Thyroid gland (tissue), 4 donors: ENCODE measurements at regions not wholly inside any gene's neighbourhood (a gene's known extent, or its start where the extent isn't known, plus 50 kb on each side); places are given as distances from the start of the nearest gene placed in this dataset.

Source experiments
- DNase-seq, 2 donors: peaks; one replicate each; pipeline ENCODE4 v3.0.0-alpha.2; 2019
- H3K27ac ChIP-seq, 3 donors: fragments of 200-600 bp; sonication (generic); 1 replicate in 2 of 3; 2 replicates in 1 of 3; pipeline ENCODE4 v1.5.1; 2016 to 2019; ENCODE audit warnings: mild to moderate bottlenecking in 1 of 3, moderate library complexity in 1 of 3
- H3K27me3 ChIP-seq: fragments of 200-600 bp; sonication (generic); one replicate; pipeline ENCODE4 v1.5.1; 2019
- H3K36me3 ChIP-seq, 2 donors: fragments of 200-600 bp; sonication (generic); one replicate each; pipeline ENCODE4 v1.5.1; 2016 to 2019
- H3K4me1 ChIP-seq, 2 donors: fragments of 200-600 bp; sonication (generic); one replicate each; pipeline ENCODE4 v1.5.1; 2017 to 2019
- H3K4me3 ChIP-seq, 3 donors: fragments of 200-600 bp; sonication (generic); replicated peaks in 1 of 3; 1 replicate in 2 of 3; 2 replicates in 1 of 3; pipeline ENCODE4 v1.5.1; 2016; ENCODE audit warnings: mild to moderate bottlenecking in 1 of 3
- H3K9me3 ChIP-seq: fragments of 200-600 bp; sonication (generic); one replicate; pipeline ENCODE4 v1.5.1; 2017
- CTCF ChIP-seq, 6 experiments: fragments of 200-600 bp in 3 of 6; fragments of 450-650 bp in 3 of 6; sonication (generic) in 3 of 6; IDR thresholded peaks; one replicate each; pipeline ENCODE4 v1.5.1; 2016 to 2019; ENCODE audit warnings: antibody characterized with exemption in 6 of 6, mild to moderate bottlenecking in 2 of 6, inconsistent platforms in 1 of 6, moderate library complexity in 1 of 6
- POLR2A ChIP-seq, 2 donors: fragments of 450-650 bp; IDR thresholded peaks; one replicate each; pipeline ENCODE4 v1.6.1; 2017; ENCODE audit warnings: antibody characterized with exemption in 2 of 2, mild to moderate bottlenecking in 2 of 2, moderate library complexity in 1 of 2
- WGBS, 2 donors: methylation state at CpG; one replicate each; pipeline ENCODE4 v1.1.5; 2017; 5-methylcytosine and 5-hydroxymethylcytosine counted together
- intact Hi-C: fragments of 100-400 bp; cut with DNase I; formaldehyde crosslinking; loops from one replicate; pipeline ENCODE4 v1.15.1; 2023

DNA sequence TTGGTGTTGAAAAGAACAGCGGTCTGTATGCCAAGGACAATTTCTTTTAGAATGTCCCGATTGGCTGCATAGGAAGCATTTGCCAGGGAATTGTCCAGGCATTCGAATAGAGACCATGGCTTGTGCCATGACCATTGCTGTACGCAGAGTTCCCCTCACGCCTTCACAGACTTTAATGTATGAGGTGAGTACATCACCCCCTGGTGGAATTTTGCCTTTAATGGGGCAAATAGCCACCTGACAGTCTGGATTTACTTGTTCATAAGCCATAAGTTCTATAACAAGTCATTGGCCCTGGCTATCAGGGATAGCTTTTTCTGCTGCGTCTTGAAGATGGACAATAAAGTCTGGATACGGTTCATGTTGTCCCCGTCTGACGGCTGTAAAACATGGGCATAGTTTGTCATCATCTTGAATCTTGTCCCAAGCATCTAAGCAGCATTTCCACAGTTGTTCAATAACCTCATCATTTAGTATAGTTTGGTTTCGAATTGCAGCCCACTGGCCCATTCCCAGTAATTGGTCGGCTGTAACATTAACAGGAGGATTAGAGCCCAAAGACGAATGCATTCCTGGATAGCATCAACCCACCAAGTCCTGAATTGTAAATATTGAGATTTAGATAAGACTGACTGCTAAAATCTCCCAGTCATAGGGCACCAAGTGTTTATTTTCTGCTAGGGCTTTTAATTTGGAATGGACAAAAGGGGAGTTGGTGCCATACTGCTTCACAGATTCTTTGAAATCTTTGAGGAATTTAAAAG lies 67.7 kb upstream of the ARL4D start:
- TF ChIP-seq CTCF (IDR thresholded peaks at IDR 0.05) (no peak), POLR2A (IDR thresholded peaks at IDR 0.05) (no peak)
- Histone ChIP-seq H3K4me3 (no peak overlapping the region), H3K36me3 (no peaks in the 10 kb centered on the region), H3K9me3 (no peaks in the 10 kb centered on the region), H3K27me3 (no peaks in the 10 kb centered on the region), H3K4me1 (peaks cover 3 to 5% of the 10 kb centered on the region in 2 donors), H3K27ac (no peak overlapping the region)
- DNase-seq, result no peak
- 81 to 86% methylated on average over 12 of the region's 12 CpGs for WGBS, 2 donors
- intact Hi-C loops, result no loop called here

DNA sequence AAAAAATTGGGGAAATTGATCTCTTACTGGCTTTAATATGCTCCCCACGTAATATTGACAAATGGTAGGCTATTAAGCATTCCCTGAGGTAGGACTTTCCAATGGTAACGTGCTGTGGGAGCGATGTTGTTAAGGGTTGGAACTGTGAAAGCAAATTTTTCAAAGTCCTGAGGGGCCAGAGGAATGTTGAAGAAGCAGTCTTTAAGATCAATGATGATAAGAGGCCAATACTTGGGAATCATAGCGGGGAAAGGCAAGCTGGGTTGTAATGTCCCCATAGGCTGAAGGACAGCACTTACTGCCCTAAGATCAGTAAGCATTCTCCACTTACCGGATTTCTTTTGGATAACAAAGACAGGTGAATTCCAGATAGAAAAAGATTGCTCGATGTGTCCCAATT lies 69.6 kb upstream of the ARL4D start:
- Histone ChIP-seq H3K27me3 (no peaks in the 10 kb centered on the region), H3K9me3 (no peaks in the 10 kb centered on the region), H3K36me3 (no peaks in the 10 kb centered on the region), H3K4me1 (peaks cover 3 to 5% of the 10 kb centered on the region in 2 donors), H3K4me3 (no peak overlapping the region), H3K27ac (no peak overlapping the region)
- intact Hi-C loops, result no loop called here
- DNase-seq, result no peak
- TF ChIP-seq CTCF (IDR thresholded peaks at IDR 0.05) (no peak), POLR2A (IDR thresholded peaks at IDR 0.05) (no peak)
- 81 to 85% methylated on average over 6 of the region's 6 CpGs for WGBS, 2 donors

GRCh38 chr17:43328650-43329049 lies 70.1 kb upstream of the ARL4D start:
- TF ChIP-seq POLR2A (IDR thresholded peaks at IDR 0.05) (no peak), CTCF (IDR thresholded peaks at IDR 0.05) (no peak)
- no peak overlapping the region for H3K4me3 ChIP-seq
- intact Hi-C loops, result no loop called here
- no peak for DNase-seq
- no peaks in the 10 kb centered on the region for H3K36me3 ChIP-seq
- peaks cover 0 to under 1% of the 10 kb centered on the region in 2 donors for H3K4me1 ChIP-seq
- H3K27ac ChIP-seq, result no peak overlapping the region
- no peaks in the 10 kb centered on the region for H3K9me3 ChIP-seq
- no peaks in the 10 kb centered on the region for H3K27me3 ChIP-seq
- 89 to 91% methylated on average over 3 of the region's 3 CpGs for WGBS, 2 donors

- Histone ChIP-seq H3K27me3 (no peaks in the 10 kb centered on the region), H3K27ac (no peak overlapping the region), H3K4me3 (no peak overlapping the region), H3K9me3 (no peaks in the 10 kb centered on the region), H3K4me1 (no peaks in the 10 kb centered on the region), H3K36me3 (no peaks in the 10 kb centered on the region)
- TF ChIP-seq POLR2A (IDR thresholded peaks at IDR 0.05) (no peak), CTCF (IDR thresholded peaks at IDR 0.05) (no peak)
- intact Hi-C loops, result no loop called here
- 85 to 86% methylated on average over 9 of the region's 9 CpGs for WGBS, 2 donors
- DNase-seq, result no peak
These were observed 70.9 kb upstream of the ARL4D start for GRCh38 chr17:43327834-43328420.

GRCh38 chr17:43327421-43327820 lies 71.4 kb upstream of the ARL4D start:
- Histone ChIP-seq H3K36me3 (no peaks in the 10 kb centered on the region), H3K27me3 (no peaks in the 10 kb centered on the region), H3K4me1 (no peaks in the 10 kb centered on the region), H3K9me3 (no peaks in the 10 kb centered on the region), H3K4me3 (no peak overlapping the region), H3K27ac (no peak overlapping the region)
- WGBS, 2 donors, result 78 to 85% methylated on average over 4 of the region's 4 CpGs
- TF ChIP-seq CTCF (IDR thresholded peaks at IDR 0.05) (no peak), POLR2A (IDR thresholded peaks at IDR 0.05) (no peak)
- intact Hi-C loops, result no loop called here
- DNase-seq, result no peak
